RWPE1 (cell line): ENCODE measurements at regions not wholly inside any gene's neighbourhood (a gene's known extent, or its start where the extent isn't known, plus 50 kb on each side); places are given as distances from the start of the nearest gene placed in this dataset.
"Not testable (repeated sequence)": the region's sequence is repeated elsewhere in the genome, so short reads cannot be mapped to it uniquely, and the experiment has no call there.

ENCODE experiments used
- CTCF ChIA-PET: fragments of 350-600 bp; sonication (Branson Sonifier 250); formaldehyde crosslinking; extraction: SDS; loops from one replicate; lab custom pipeline; 2021; lab: Yijun Ruan, JAX
- POLR2A ChIA-PET: fragments of 400-600 bp; formaldehyde crosslinking; extraction: SDS; loops from one replicate; lab custom pipeline; 2020; ENCODE audit warnings: antibody characterized with exemption; ENCODE audit not compliant: low non-redundant PET; lab: Yijun Ruan, JAX
- DNase-seq: peaks from one replicate; pipeline ENCODE4 v3.0.0; 2012; ENCODE audit warnings: low spot score
- H3K27ac ChIP-seq: fragments of 450-650 bp; 2 replicates; pipeline ENCODE4 v1.5.1; 2017
- CTCF ChIP-seq: fragments of 450-650 bp; conservative IDR thresholded peaks from 2 replicates; pipeline ENCODE4 v1.5.1; 2017; ENCODE audit warnings: low read depth, mild to moderate bottlenecking

- POLR2A ChIA-PET = no interaction called here
- H3K27ac ChIP-seq = no peak overlapping the region
- CTCF ChIA-PET = interaction anchor here (0.6 to 2.0 kb wide), 13 partner anchors 10 to 920 kb away, joined by 3 to 18 read pairs (median 5); no protein-coding TSS in a partner anchor
- no peak for TF ChIP-seq CTCF
- DNase-seq = no peak
These were observed 55.9 kb upstream of the PAX7 start for GRCh38 chr1:18574754-18575153.

GRCh38 chr1:18575620-18576019 is 55.0 kb upstream of the PAX7 start:
- peak; percentile 76 for DNase-seq
- POLR2A ChIA-PET = no interaction called here
- CTCF ChIA-PET = interaction anchor here (0.5 to 2.0 kb wide), 36 partner anchors 8 to 988 kb away, joined by 3 to 18 read pairs (median 4); no protein-coding TSS in a partner anchor
- TF ChIP-seq CTCF = peak; percentile 87
- no peak overlapping the region for H3K27ac ChIP-seq

GRCh38 chr1:18578271-18578670 is 52.4 kb upstream of the PAX7 start:
- ChIA-PET CTCF (interaction anchor here (0.7 kb wide), 1 partner anchor 195 kb away, joined by 3 read pairs; no protein-coding TSS in a partner anchor), POLR2A (no interaction called here)
- H3K27ac ChIP-seq = no peak overlapping the region
- TF ChIP-seq CTCF = no peak
- DNase-seq = no peak

DNA sequence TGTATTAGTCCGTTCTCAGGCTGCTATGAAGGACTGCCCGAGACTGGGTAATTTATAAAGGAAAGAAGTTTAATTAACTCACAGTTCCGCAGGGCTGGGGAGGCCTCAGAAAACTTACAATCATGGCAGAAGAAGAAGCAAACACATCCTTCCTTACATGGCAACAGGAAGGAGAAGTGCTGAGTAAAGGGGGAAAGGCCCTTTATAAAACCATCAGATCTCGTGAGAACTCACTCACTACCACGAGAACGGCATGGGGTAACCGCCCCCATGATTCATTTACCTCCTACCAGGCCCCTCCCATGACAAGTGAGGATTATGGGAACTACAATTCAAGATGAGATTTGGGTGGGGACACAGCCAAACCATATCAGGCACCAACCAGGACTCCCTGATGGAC is 51.4 kb upstream of the PAX7 start:
- H3K27ac ChIP-seq, POLR2A ChIA-PET, DNase-seq: not testable (repeated sequence)
- CTCF ChIA-PET = interaction anchor here (0.7 kb wide), 1 partner anchor 14 kb away, joined by 3 read pairs; no protein-coding TSS in a partner anchor

DNA sequence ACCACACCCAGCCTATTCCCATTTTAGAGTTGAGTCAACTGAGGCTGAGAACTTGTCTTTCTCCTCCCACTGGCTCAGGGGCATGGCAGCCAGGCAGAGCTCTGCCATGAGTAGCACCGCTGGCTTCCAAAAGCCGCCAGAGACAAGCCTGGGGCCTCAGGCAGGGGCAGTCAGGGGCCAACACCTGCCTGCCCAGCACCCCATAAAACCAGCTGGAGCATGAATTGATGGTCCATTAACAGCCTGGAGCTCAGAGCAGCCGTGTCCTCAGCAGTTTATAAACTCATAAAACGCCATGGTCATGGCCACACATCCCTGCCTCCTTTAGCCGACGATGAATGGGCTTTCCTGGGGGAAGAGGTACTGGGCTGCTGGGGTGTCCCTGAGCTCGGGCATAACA is 50.6 kb upstream of the PAX7 start:
- H3K27ac ChIP-seq = no peak overlapping the region
- no peak for DNase-seq
- TF ChIP-seq CTCF = no peak
- CTCF ChIA-PET = interaction anchor here (0.6 kb wide), 1 partner anchor 802 kb away, joined by 3 read pairs; no protein-coding TSS in a partner anchor
- POLR2A ChIA-PET = no interaction called here

- POLR2A ChIA-PET = no interaction called here
- H3K27ac ChIP-seq = no peak overlapping the region
- CTCF ChIA-PET = interaction anchor here (0.6 to 2.2 kb wide), 12 partner anchors 8 to 925 kb away, joined by 3 to 13 read pairs (median 4); no protein-coding TSS in a partner anchor
- TF ChIP-seq CTCF = no peak
- DNase-seq = no peak
These were observed 49.8 kb upstream of the PAX7 start for GRCh38 chr1:18580691-18581419.
